ENCODE measurements at regions not wholly inside any gene's neighbourhood (a gene's known extent, or its start where the extent isn't known, plus 50 kb on each side); places are given as distances from the start of the nearest gene placed in this dataset.

DNA sequence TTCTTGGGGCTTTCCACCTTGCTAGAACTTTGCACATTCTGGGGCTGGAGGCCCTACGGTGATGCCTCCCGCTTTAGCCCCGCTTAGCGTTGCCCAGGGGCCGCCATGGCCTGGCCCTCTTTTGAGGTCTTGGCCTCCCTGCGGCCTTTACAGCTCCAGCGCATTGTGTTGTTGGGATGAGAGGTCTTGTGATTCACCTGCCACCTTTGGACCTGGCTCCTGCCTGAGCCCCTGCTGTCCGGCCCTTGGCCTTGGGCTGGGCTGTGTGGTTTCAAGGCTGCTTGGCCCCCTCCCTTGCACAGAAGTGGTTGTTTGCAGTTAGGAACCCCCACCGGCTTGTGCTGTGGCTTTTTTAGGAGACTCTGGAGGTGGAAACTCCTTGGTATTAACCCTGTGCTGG is 61.0 kb upstream of the CDH4 start:
- no peak overlapping the region for H3K14ac ChIP-seq (replicated peaks; ENCODE audit: low read depth, low read length)
- dilution Hi-C loops (cut with HindIII; ENCODE audit: low sequenced_read_pairs, unreplicated experiment): no loop called here
- no peak overlapping the region for H2BK5ac ChIP-seq (ENCODE audit: low read depth, low read length, poor library complexity, severe bottlenecking)
- no peak overlapping the region for H3K27ac ChIP-seq (ENCODE audit: insufficient read depth, low read length)
- no peak overlapping the region for H3K18ac ChIP-seq (ENCODE audit: low read depth, low read length)
- no peak overlapping the region for H4K5ac ChIP-seq (ENCODE audit: low read depth, low read length)
- in situ Hi-C loops (cut with MboI; ENCODE audit: low sequenced_read_pairs): no loop called here
- ATAC-seq (ENCODE audit: low read depth) (no peak), DNase-seq (no peak)
- H3K79me1 ChIP-seq (ENCODE audit: low read depth in 1 of 2, low read length in 2 of 2): no peaks in the 10 kb centered on the region
- no peak overlapping the region for H3K4me2 ChIP-seq (ENCODE audit: low read depth, low read length)
- no peak overlapping the region for H3K56ac ChIP-seq (ENCODE audit: extremely low read depth, insufficient read depth, low read length)
- peaks cover 5% of the 10 kb centered on the region for H3K9me3 ChIP-seq (ENCODE audit: control insufficient read depth, insufficient read depth, low read length)
- ChIA-PET CTCF (no interaction called here), POLR2A (ENCODE audit: unreplicated experiment) (interaction anchor here (0.6 kb wide), 1 partner anchor 699 kb away, joined by 3 read pairs; no protein-coding TSS in a partner anchor)
- H2AK5ac ChIP-seq (ENCODE audit: low read depth, low read length): no peak overlapping the region
- no TSS peak for BruUV-seq (replicated peaks)
- H3K4me1 ChIP-seq (ENCODE audit: control insufficient read depth, insufficient read depth, low read length): 0 out of 2 replicates have a peak, but pooled peaks cover 1% of the 10 kb centered on the region
- no peak overlapping the region for H4K8ac ChIP-seq (ENCODE audit: low read depth in 2 of 2, low read length in 2 of 2)
- H3K4me3 ChIP-seq (ENCODE audit: insufficient read depth, low read depth, low read length): no peak overlapping the region
- H3K4ac ChIP-seq (ENCODE audit: low read depth, low read length): peak overlapping the region; percentile 13; the same call in 1 of the 2 replicates
- no peaks in the 10 kb centered on the region for H3K36me3 ChIP-seq (ENCODE audit: control insufficient read depth, insufficient read depth, low read length)
- H2BK15ac ChIP-seq (ENCODE audit: low read depth, low read length): no peak overlapping the region
- peaks cover 5% of the 10 kb centered on the region for H3K27me3 ChIP-seq (ENCODE audit: control insufficient read depth, insufficient read depth, low read length)
- no peak overlapping the region for H2BK20ac ChIP-seq (ENCODE audit: low read depth, low read length)
- no peak overlapping the region for H3K23ac ChIP-seq (ENCODE audit: low read depth, low read length)
- H3K9me1 ChIP-seq (ENCODE audit: insufficient read depth, low read length): no peaks in the 10 kb centered on the region
- no peak overlapping the region for H3K9ac ChIP-seq (ENCODE audit: low read depth, low read length)
- intact Hi-C loops (cut with micrococcal nuclease): no loop called here
- H4K20me1 ChIP-seq (ENCODE audit: insufficient read depth, low read length): no peaks in the 10 kb centered on the region
- peak overlapping the region; percentile 59 for H2AFZ ChIP-seq (replicated peaks; ENCODE audit: low read length, poor library complexity)
- 96% methylated on average over 5 of the region's 9 CpGs; no CpG with 5 or more reads in 1 of the 2 experiments for WGBS, 2 experiments (ENCODE audit: extremely low coverage in 2 of 2, insufficient read length in 1 of 2)
- H2BK120ac ChIP-seq (ENCODE audit: low read depth, low read length): no peak overlapping the region
- TF ChIP-seq SMC3 (IDR thresholded peaks at IDR 0.05; ENCODE audit: low read depth, low read length): no peak
- no peak for TF ChIP-seq FOS (IDR thresholded peaks at IDR 0.05; ENCODE audit: low read depth, low read length)
- TF ChIP-seq, protein P1, sequence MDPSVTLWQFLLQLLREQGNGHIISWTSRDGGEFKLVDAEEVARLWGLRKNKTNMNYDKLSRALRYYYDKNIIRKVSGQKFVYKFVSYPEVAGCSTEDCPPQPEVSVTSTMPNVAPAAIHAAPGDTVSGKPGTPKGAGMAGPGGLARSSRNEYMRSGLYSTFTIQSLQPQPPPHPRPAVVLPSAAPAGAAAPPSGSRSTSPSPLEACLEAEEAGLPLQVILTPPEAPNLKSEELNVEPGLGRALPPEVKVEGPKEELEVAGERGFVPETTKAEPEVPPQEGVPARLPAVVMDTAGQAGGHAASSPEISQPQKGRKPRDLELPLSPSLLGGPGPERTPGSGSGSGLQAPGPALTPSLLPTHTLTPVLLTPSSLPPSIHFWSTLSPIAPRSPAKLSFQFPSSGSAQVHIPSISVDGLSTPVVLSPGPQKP (IDR thresholded peaks at IDR 0.05; ENCODE audit: borderline replicate concordance, low read depth, low read length): no peak
- no peak for TF ChIP-seq MAFK (IDR thresholded peaks at IDR 0.05; ENCODE audit: low read depth, low read length)
- TF ChIP-seq RAD21 (IDR thresholded peaks at IDR 0.05; ENCODE audit: low read length): no peak
- no peak for TF ChIP-seq CHD1 (IDR thresholded peaks at IDR 0.05; ENCODE audit: low read depth, low read length)
- TF ChIP-seq MAZ (IDR thresholded peaks at IDR 0.05; ENCODE audit: borderline replicate concordance, low read depth, low read length): no peak
- no peak for TF ChIP-seq POLR2A (IDR thresholded peaks at IDR 0.05; ENCODE audit: low read depth, low read length)
- no peak for TF ChIP-seq BHLHE40 (IDR thresholded peaks at IDR 0.05; ENCODE audit: low read depth, low read length)
- TF ChIP-seq, protein P2, sequence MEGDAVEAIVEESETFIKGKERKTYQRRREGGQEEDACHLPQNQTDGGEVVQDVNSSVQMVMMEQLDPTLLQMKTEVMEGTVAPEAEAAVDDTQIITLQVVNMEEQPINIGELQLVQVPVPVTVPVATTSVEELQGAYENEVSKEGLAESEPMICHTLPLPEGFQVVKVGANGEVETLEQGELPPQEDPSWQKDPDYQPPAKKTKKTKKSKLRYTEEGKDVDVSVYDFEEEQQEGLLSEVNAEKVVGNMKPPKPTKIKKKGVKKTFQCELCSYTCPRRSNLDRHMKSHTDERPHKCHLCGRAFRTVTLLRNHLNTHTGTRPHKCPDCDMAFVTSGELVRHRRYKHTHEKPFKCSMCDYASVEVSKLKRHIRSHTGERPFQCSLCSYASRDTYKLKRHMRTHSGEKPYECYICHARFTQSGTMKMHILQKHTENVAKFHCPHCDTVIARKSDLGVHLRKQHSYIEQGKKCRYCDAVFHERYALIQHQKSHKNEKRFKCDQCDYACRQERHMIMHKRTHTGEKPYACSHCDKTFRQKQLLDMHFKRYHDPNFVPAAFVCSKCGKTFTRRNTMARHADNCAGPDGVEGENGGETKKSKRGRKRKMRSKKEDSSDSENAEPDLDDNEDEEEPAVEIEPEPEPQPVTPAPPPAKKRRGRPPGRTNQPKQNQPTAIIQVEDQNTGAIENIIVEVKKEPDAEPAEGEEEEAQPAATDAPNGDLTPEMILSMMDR (conservative IDR thresholded peaks at IDR 0.05; ENCODE audit: low read depth, low read length): no peak
- TF ChIP-seq RCOR1 (IDR thresholded peaks at IDR 0.05; ENCODE audit: insufficient replicate concordance, low read length): no peak
- peak overlapping the region; percentile 5; the same call in 1 of the 2 replicates for H4K91ac ChIP-seq (ENCODE audit: insufficient read depth, low read depth, low read length)
- no peak overlapping the region for H2AK9ac ChIP-seq (replicated peaks; ENCODE audit: low read depth, low read length, poor library complexity)
